ENCODE measurements at regions not wholly inside any gene's neighbourhood (a gene's known extent, or its start where the extent isn't known, plus 50 kb on each side); places are given as distances from the start of the nearest gene placed in this dataset.

GRCh38 chr2:149657401-149658040 is 69.9 kb upstream of the MMADHC start:
- Mint-ChIP-seq H3K4me1 (no peaks in the 10 kb centered on the region), H3K36me3 (no peaks in the 10 kb centered on the region), H3K27ac (no peak overlapping the region), H3K27me3 (no peaks in the 10 kb centered on the region), H3K4me3 (no peak overlapping the region), H3K9me3 (no peaks in the 10 kb centered on the region)
- CTCF ChIA-PET, result no interaction called here
- DNase-seq, result no peak

GRCh38 chr2:149656996-149657395 is 69.4 kb upstream of the MMADHC start:
- H3K4me3 Mint-ChIP-seq, result no peak overlapping the region
- no peaks in the 10 kb centered on the region for H3K9me3 Mint-ChIP-seq
- H3K27ac Mint-ChIP-seq, result no peak overlapping the region
- H3K36me3 Mint-ChIP-seq, result no peaks in the 10 kb centered on the region
- no peaks in the 10 kb centered on the region for H3K4me1 Mint-ChIP-seq
- H3K27me3 Mint-ChIP-seq, result no peaks in the 10 kb centered on the region
- CTCF ChIA-PET, result no interaction called here
- DNase-seq, result no peak

GRCh38 chr2:149653831-149654445 is 66.4 kb upstream of the MMADHC start:
- Mint-ChIP-seq H3K4me3 (no peak overlapping the region), H3K27me3 (no peaks in the 10 kb centered on the region), H3K36me3 (no peaks in the 10 kb centered on the region), H3K9me3 (no peaks in the 10 kb centered on the region), H3K27ac (no peak overlapping the region), H3K4me1 (no peaks in the 10 kb centered on the region)
- CTCF ChIA-PET, result no interaction called here
- DNase-seq, result no peak

- Mint-ChIP-seq H3K9me3 (no peaks in the 10 kb centered on the region), H3K27me3 (peaks cover 4% of the 10 kb centered on the region), H3K36me3 (no peaks in the 10 kb centered on the region), H3K4me3 (no peak overlapping the region), H3K4me1 (no peaks in the 10 kb centered on the region), H3K27ac (no peak overlapping the region)
- DNase-seq, result no peak
- CTCF ChIA-PET, result no interaction called here
Measured at GRCh38 chr2:149652926-149653325, 65.4 kb upstream of the MMADHC start.

- no peak overlapping the region for H3K27ac Mint-ChIP-seq
- H3K4me3 Mint-ChIP-seq, result no peak overlapping the region
- CTCF ChIA-PET, result no interaction called here
- H3K27me3 Mint-ChIP-seq, result peaks cover 4% of the 10 kb centered on the region
- H3K36me3 Mint-ChIP-seq, result no peaks in the 10 kb centered on the region
- H3K4me1 Mint-ChIP-seq, result no peaks in the 10 kb centered on the region
- no peak for DNase-seq
- no peaks in the 10 kb centered on the region for H3K9me3 Mint-ChIP-seq
Measured at GRCh38 chr2:149652526-149652925, 65.0 kb upstream of the MMADHC start.

GRCh38 chr2:149651229-149651628 is 63.7 kb upstream of the MMADHC start:
- H3K4me3 Mint-ChIP-seq, result no peak overlapping the region
- no peak for DNase-seq
- CTCF ChIA-PET, result no interaction called here

GRCh38 chr2:149650006-149650405 is 62.4 kb upstream of the MMADHC start:
- Mint-ChIP-seq H3K4me3 (no peak overlapping the region), H3K27ac (no peak overlapping the region), H3K4me1 (no peaks in the 10 kb centered on the region), H3K9me3 (no peaks in the 10 kb centered on the region), H3K36me3 (no peaks in the 10 kb centered on the region), H3K27me3 (peaks cover 4% of the 10 kb centered on the region)
- CTCF ChIA-PET, result no interaction called here
- no peak for DNase-seq

More at GRCh38 chr2:149651229-149651628, 63.7 kb upstream of the MMADHC start:
- H3K27me3 Mint-ChIP-seq, result peaks cover 4% of the 10 kb centered on the region
- no peaks in the 10 kb centered on the region for H3K4me1 Mint-ChIP-seq
- H3K9me3 Mint-ChIP-seq, result no peaks in the 10 kb centered on the region
- H3K27ac Mint-ChIP-seq, result no peak overlapping the region
- H3K36me3 Mint-ChIP-seq, result no peaks in the 10 kb centered on the region

GRCh38 chr2:149648282-149649030 is 60.9 kb upstream of the MMADHC start:
- DNase-seq, result no peak
- Mint-ChIP-seq H3K4me3 (no peak overlapping the region), H3K36me3 (no peaks in the 10 kb centered on the region), H3K27ac (no peak overlapping the region), H3K27me3 (peaks cover 4% of the 10 kb centered on the region), H3K4me1 (no peaks in the 10 kb centered on the region), H3K9me3 (peaks cover 5% of the 10 kb centered on the region)
- CTCF ChIA-PET, result no interaction called here

GRCh38 chr2:149645391-149645790 is 57.8 kb upstream of the MMADHC start:
- H3K27ac Mint-ChIP-seq, result no peak overlapping the region
- DNase-seq, result no peak

More at GRCh38 chr2:149645391-149645790, 57.8 kb upstream of the MMADHC start:
- H3K4me3 Mint-ChIP-seq, result no peak overlapping the region
- CTCF ChIA-PET, result interaction anchor here (0.8 kb wide), 1 partner anchor 30 kb away, joined by 3 read pairs; no protein-coding TSS in a partner anchor
- H3K27me3 Mint-ChIP-seq, result peaks cover 4% of the 10 kb centered on the region
- no peaks in the 10 kb centered on the region for H3K36me3 Mint-ChIP-seq
- no peaks in the 10 kb centered on the region for H3K4me1 Mint-ChIP-seq
- H3K9me3 Mint-ChIP-seq, result peaks cover 5% of the 10 kb centered on the region

Data from activated naive CD4-positive, alpha-beta T cell treated with anti-CD3 and anti-CD28 coated beads, Interleukin-2, amount 10 ng/mL, durations not matched to agents 7 days and 5 days (primary cell).